ENCODE measurements at regions not wholly inside any gene's neighbourhood (a gene's known extent, or its start where the extent isn't known, plus 50 kb on each side); places are given as distances from the start of the nearest gene placed in this dataset.

DNA sequence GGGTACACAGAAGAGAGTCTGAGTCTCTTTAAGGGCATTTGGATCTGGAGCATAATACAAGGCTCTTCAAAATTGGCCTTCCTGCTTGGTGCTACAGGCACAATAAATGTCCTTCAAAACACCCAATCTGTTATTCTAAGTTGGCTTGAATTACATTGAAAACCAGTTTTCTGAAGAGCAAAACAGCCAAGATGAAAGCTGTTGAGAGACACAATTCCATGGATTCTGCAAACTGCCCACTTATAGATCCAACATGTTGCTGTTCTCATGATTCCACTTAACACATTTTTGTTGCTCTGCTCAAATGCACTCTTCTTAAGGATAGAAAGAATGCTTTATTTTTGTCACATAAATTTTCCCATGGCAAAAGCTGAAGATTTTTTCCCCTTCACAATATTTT, 525.9 kb upstream of the CDH8 start:
- no peak overlapping the region for H3K4me3 ChIP-seq (ENCODE audit: low read depth, low read length)
- no peak for TF ChIP-seq CTCF (IDR thresholded peaks at IDR 0.05; ENCODE audit: borderline replicate concordance, insufficient read depth, low read depth, low read length)

DNA sequence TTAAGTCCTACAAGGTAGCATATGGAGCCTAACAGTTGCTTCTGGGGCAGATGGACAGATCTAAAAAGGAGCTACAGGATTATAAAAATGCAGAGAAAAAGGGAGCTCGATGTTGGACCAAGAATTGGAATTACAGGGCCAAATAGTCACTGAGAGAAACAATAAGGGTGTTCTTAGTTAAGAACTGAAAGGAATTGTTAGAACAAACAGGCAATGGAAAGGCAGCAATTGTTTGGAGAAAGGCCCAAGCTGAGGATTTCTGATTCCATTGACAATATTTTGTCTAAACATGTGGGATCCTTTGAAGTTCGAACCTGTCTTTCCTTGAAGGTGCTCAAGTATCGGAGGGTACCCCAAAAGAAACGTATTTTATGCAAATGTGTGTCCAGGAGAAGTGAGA, 513.6 kb upstream of the CDH8 start:
- no peak overlapping the region for H3K4me3 ChIP-seq (ENCODE audit: low read depth, low read length)
- TF ChIP-seq CTCF (IDR thresholded peaks at IDR 0.05; ENCODE audit: borderline replicate concordance, insufficient read depth, low read depth, low read length), result no peak

GRCh38 chr16:62548095-62548494, 511.9 kb upstream of the CDH8 start:
- no peak for TF ChIP-seq CTCF (IDR thresholded peaks at IDR 0.05; ENCODE audit: borderline replicate concordance, insufficient read depth, low read depth, low read length)
- no peak overlapping the region for H3K4me3 ChIP-seq (ENCODE audit: low read depth, low read length)

DNA sequence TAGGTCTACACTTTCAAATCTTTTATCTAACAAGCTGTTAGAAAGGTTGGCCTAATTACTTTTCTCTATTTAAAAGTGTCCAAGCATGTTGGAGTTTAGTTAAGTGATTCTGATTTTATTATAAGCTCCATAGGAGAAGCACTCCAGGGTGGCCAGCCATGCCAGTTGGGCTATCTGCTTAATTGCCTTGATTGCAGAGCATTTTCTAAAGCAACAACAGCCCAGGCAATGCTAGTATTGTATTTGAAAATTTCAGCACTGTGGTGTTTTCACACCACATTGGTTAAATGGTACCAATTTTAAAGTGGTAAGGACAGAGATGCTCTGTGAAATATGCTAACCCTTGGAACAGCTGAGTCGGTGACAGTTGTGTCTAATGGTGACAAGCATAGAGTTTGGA, 510.5 kb upstream of the CDH8 start:
- TF ChIP-seq CTCF (IDR thresholded peaks at IDR 0.05; ENCODE audit: borderline replicate concordance, insufficient read depth, low read depth, low read length), result no peak
- no peak overlapping the region for H3K4me3 ChIP-seq (ENCODE audit: low read depth, low read length)

- no peak for TF ChIP-seq CTCF (IDR thresholded peaks at IDR 0.05; ENCODE audit: borderline replicate concordance, insufficient read depth, low read depth, low read length)
- no peak overlapping the region for H3K4me3 ChIP-seq (ENCODE audit: low read depth, low read length)
Observed at GRCh38 chr16:62545039-62545438, 508.8 kb upstream of the CDH8 start.

DNA sequence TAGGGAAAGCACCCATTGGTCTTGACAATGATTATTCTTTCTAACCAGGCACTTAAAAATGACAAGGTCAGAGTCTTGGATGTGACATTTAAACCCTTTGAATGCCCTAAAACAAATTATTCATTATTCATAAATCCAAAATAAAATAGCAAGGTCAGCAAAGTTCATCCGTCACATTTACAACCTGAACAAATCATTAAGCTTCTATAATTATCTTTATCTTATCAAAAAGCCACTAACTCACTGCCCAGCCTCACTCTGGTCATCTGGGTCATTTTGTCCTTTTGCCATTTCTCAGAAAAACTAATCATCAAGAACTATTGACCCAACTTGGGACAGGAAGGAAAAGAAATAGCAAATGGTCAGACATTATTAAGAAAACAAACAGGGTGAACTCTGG, 507.3 kb upstream of the CDH8 start:
- TF ChIP-seq CTCF (IDR thresholded peaks at IDR 0.05; ENCODE audit: borderline replicate concordance, insufficient read depth, low read depth, low read length), result no peak
- H3K4me3 ChIP-seq (ENCODE audit: low read depth, low read length), result no peak overlapping the region

DNA sequence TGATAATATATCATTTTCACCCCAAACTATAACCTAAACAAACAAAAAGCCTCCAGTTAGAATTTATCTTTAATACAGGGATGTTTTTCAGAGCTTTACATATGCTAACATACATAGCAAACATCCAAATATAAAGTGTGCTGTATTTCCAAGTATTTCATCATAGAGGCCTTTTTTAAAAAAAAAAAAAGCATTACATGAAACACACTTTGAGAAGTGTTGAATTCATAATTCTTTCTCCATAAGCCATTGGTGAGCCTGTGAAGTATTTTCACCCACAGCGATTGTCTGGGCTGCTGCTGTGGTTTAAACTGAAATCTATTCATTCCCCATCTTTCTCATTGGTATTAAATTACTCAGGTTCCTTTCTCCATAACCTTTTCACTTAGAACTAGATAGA, 503.4 kb upstream of the CDH8 start:
- no peak for TF ChIP-seq CTCF (IDR thresholded peaks at IDR 0.05; ENCODE audit: borderline replicate concordance, insufficient read depth, low read depth, low read length)
- no peak overlapping the region for H3K4me3 ChIP-seq (ENCODE audit: low read depth, low read length)

Data from GM12875 (cell line).